HCT116 (cell line): ENCODE measurements at regions not wholly inside any gene's neighbourhood (a gene's known extent, or its start where the extent isn't known, plus 50 kb on each side); places are given as distances from the start of the nearest gene placed in this dataset.

ENCODE experiments used
- ATAC-seq: fragments of 200-7000 bp; cut with Tn5 transposase; 2 replicates; pipeline ENCODE4 v1.9.1; 2020; ENCODE audit warnings: mild to moderate bottlenecking, moderate library complexity
- BruUV-seq: library from RNA; stranded (reverse); fragments of 400-500 nt; replicated peaks from 2 replicates; lab custom pipeline; 2021; lab: Mats Ljungman, UMichigan
- CTCF ChIA-PET: fragments of 300-600 bp; sonication (Branson Sonifier 250); formaldehyde crosslinking; loops from one replicate; lab custom pipeline; 2021; ENCODE audit warnings: antibody characterized with exemption; lab: Charles Lee
- POLR2A ChIA-PET: fragments of 300-600, 350-600 bp; sonication (Branson Sonifier 250); formaldehyde crosslinking; loops from one replicate; lab custom pipeline; 2021; ENCODE audit warnings: antibody characterized with exemption; lab: Charles Lee
- RAD21 ChIA-PET, 2 experiments: fragments of 300-600 bp; sonication (Branson Sonifier 250); formaldehyde crosslinking; loops; one replicate each; lab custom pipeline; 2023; ENCODE audit warnings: low total read pairs in 2 of 2; ENCODE audit not compliant: uncharacterized antibody in 2 of 2, unreplicated experiment in 2 of 2, low non-redundant PET in 1 of 2; lab: Charles Lee
- DNase-seq: peaks from one replicate; pipeline ENCODE4 v3.0.0-alpha.2; 2010; ENCODE audit warnings: low read depth, low spot score
- H2AFZ ChIP-seq: fragments of 200-600 bp; shearing (Covaris generic), sonication (generic); 2 replicates; pipeline ENCODE4 v1.6.1; 2017; ENCODE audit warnings: low read depth, mixed run types, mixed read lengths, antibody characterized with exemption, low read length; ENCODE audit not compliant: poor library complexity, severe bottlenecking
- H3K27ac ChIP-seq: 2 replicates; pipeline ENCODE4 v1.5.1; 2012; ENCODE audit warnings: low read depth, low read length
- H3K27me3 ChIP-seq: fragments of 200-600 bp; sonication (generic); 2 replicates; pipeline ENCODE4 v1.6.1; 2016; ENCODE audit warnings: mixed run types, low read length, mixed read lengths; ENCODE audit not compliant: insufficient read depth
- H3K36me3 ChIP-seq, 2 experiments: fragments of 200-500 bp in 1 of 2; fragments of 200-600 bp in 1 of 2; sonication (Bioruptor generic) in 1 of 2; sonication (generic) in 1 of 2; 2 replicates each; pipeline versions ENCODE4 v1.5.1 to v1.6.1; 2014 to 2016; ENCODE audit warnings: low read length in 2 of 2, inconsistent platforms in 1 of 2, mixed read lengths in 1 of 2, mixed run types in 1 of 2; ENCODE audit not compliant: insufficient read depth in 2 of 2, control insufficient read depth in 1 of 2
- H3K4me1 ChIP-seq, 2 experiments: fragments of 200-600 bp in 1 of 2; sonication (generic) in 1 of 2; 2 replicates each; pipeline versions ENCODE4 v1.5.1 to v1.6.1; 2012 to 2017; ENCODE audit warnings: low read length in 2 of 2, inconsistent platforms in 1 of 2, mild to moderate bottlenecking in 1 of 2, mixed read lengths in 1 of 2, mixed run types in 1 of 2, moderate library complexity in 1 of 2; ENCODE audit not compliant: insufficient read depth in 2 of 2, control insufficient read depth in 1 of 2
- H3K4me2 ChIP-seq: fragments of 200-600 bp; sonication (generic); 2 replicates; pipeline ENCODE4 v1.6.1; 2017; ENCODE audit warnings: mixed run types, low read length, mixed read lengths
- H3K4me3 ChIP-seq, 2 experiments: fragments of 200-600 bp in 1 of 2; sonication (generic) in 1 of 2; replicated peaks in 1 of 2; 2 replicates each; pipeline ENCODE4 v1.5.1; 2011 to 2016; ENCODE audit warnings: low read length in 2 of 2, control low read depth in 1 of 2, low read depth in 1 of 2, mild to moderate bottlenecking in 1 of 2, mixed read lengths in 1 of 2, mixed run types in 1 of 2
- H3K79me2 ChIP-seq: fragments of 200-600 bp; sonication (generic); 2 replicates; pipeline ENCODE4 v1.6.1; 2017; ENCODE audit warnings: mild to moderate bottlenecking, mixed run types, low read length, moderate library complexity, mixed read lengths; ENCODE audit not compliant: insufficient read depth
- H3K9ac ChIP-seq: fragments of 200-600 bp; sonication (generic); 2 replicates; pipeline ENCODE4 v1.6.1; 2016; ENCODE audit warnings: low read length, mixed read lengths
- H3K9me2 ChIP-seq: fragments of 200-600 bp; sonication (generic), shearing (Covaris generic); 2 replicates; pipeline ENCODE4 v1.6.1; 2017; ENCODE audit warnings: mixed run types, mild to moderate bottlenecking, moderate library complexity; ENCODE audit not compliant: insufficient read depth
- H3K9me3 ChIP-seq, 2 experiments: fragments of 200-500 bp in 1 of 2; fragments of 200-600 bp in 1 of 2; sonication (Bioruptor generic) in 1 of 2; sonication (generic) in 1 of 2; 2 replicates each; pipeline ENCODE4 v1.6.1; 2014 to 2017; ENCODE audit warnings: low read length in 2 of 2, mixed read lengths in 2 of 2, inconsistent platforms in 1 of 2, low read depth in 1 of 2, mild to moderate bottlenecking in 1 of 2, mixed run types in 1 of 2, moderate library complexity in 1 of 2; ENCODE audit not compliant: control insufficient read depth in 1 of 2, insufficient read depth in 1 of 2
- H4K20me1 ChIP-seq: fragments of 200-600 bp; sonication (generic), shearing (Covaris generic); 2 replicates; pipeline ENCODE4 v1.6.1; 2017; ENCODE audit warnings: mixed run types, mild to moderate bottlenecking, moderate library complexity; ENCODE audit not compliant: insufficient read depth
- ATF3 ChIP-seq: IDR thresholded peaks from 2 replicates; pipeline ENCODE4 v1.6.1; 2012
- CBX3 ChIP-seq: IDR thresholded peaks from 2 replicates; pipeline ENCODE4 v1.6.1; 2012; ENCODE audit warnings: low read depth
- CEBPB ChIP-seq: IDR thresholded peaks from 2 replicates; pipeline ENCODE4 v1.6.1; 2012; ENCODE audit warnings: low read depth
- CTCF ChIP-seq, 3 experiments: fragments of 200-600 bp in 1 of 3; sonication (generic) in 1 of 3; IDR thresholded peaks in 2 of 3; conservative IDR thresholded peaks in 1 of 3; 2 replicates each; pipeline ENCODE4 v1.5.1; 2012 to 2017; ENCODE audit warnings: low read depth in 2 of 3, low read length in 2 of 3, antibody characterized with exemption in 1 of 3, borderline replicate concordance in 1 of 3, control low read depth in 1 of 3, mild to moderate bottlenecking in 1 of 3, mixed read lengths in 1 of 3, mixed run types in 1 of 3, moderate library complexity in 1 of 3; ENCODE audit not compliant: insufficient read depth in 1 of 3
- ELF1 ChIP-seq: IDR thresholded peaks from 2 replicates; pipeline ENCODE4 v1.6.1; 2012; ENCODE audit warnings: low read depth, borderline replicate concordance
- EZH2phosphoT487 ChIP-seq: fragments of 200-600 bp; IDR thresholded peaks from 2 replicates; pipeline ENCODE4 v1.6.1; 2018; ENCODE audit warnings: antibody characterized with exemption, borderline replicate concordance
- FOSL1 ChIP-seq: IDR thresholded peaks from 2 replicates; pipeline ENCODE4 v1.6.1; 2012; ENCODE audit warnings: low read depth
- JUND ChIP-seq: IDR thresholded peaks from 2 replicates; pipeline ENCODE4 v1.6.1; 2012
- POLR2A ChIP-seq: IDR thresholded peaks from 2 replicates; pipeline ENCODE4 v1.7.0; 2011; ENCODE audit warnings: borderline replicate concordance; ENCODE audit not compliant: insufficient read depth, insufficient read length; ENCODE audit errors: extremely low read depth
- POLR2AphosphoS5 ChIP-seq: IDR thresholded peaks from 2 replicates; pipeline ENCODE4 v1.6.1; 2011; ENCODE audit warnings: mild to moderate bottlenecking, low read depth, low read length, moderate library complexity
- SIN3A ChIP-seq: IDR thresholded peaks from 2 replicates; pipeline ENCODE4 v1.6.1; 2012; ENCODE audit warnings: low read depth
- SP1 ChIP-seq: IDR thresholded peaks from 2 replicates; pipeline ENCODE4 v1.6.1; 2012; ENCODE audit warnings: low read depth
- SRF ChIP-seq: IDR thresholded peaks from 2 replicates; pipeline ENCODE4 v1.6.1; 2012; ENCODE audit warnings: low read depth
- TCF7L2 ChIP-seq: IDR thresholded peaks from 2 replicates; pipeline ENCODE4 v1.7.0; 2011; ENCODE audit warnings: borderline replicate concordance, inconsistent platforms; ENCODE audit not compliant: insufficient read depth, insufficient read length; ENCODE audit errors: extremely low read depth
- YY1 ChIP-seq: IDR thresholded peaks from 2 replicates; pipeline ENCODE4 v1.6.1; 2011; ENCODE audit warnings: low read length, low read depth, moderate library complexity, mild to moderate bottlenecking; ENCODE audit not compliant: insufficient replicate concordance; ENCODE audit errors: extremely low read depth
- ZBTB33 ChIP-seq: IDR thresholded peaks from 2 replicates; pipeline ENCODE4 v1.6.1; 2011; ENCODE audit warnings: mild to moderate bottlenecking, low read length, moderate library complexity; ENCODE audit not compliant: insufficient replicate concordance; ENCODE audit errors: extremely low read depth
- ZFX ChIP-seq: fragments of 450-650 bp; IDR thresholded peaks from 2 replicates; pipeline ENCODE4 v1.6.1; 2017
- ZNF274 ChIP-seq: fragments of 200-500 bp; sonication (Bioruptor generic); IDR thresholded peaks from 2 replicates; pipeline ENCODE4 v1.6.1; 2014; ENCODE audit warnings: mild to moderate bottlenecking, low read depth, low read length, inconsistent platforms
- intact Hi-C: fragments of 100-400 bp; cut with micrococcal nuclease; formaldehyde crosslinking; loops from 2 replicates; pipeline ENCODE4 v1.10.0; 2022
- TF ChIP-seq, protein P1 (sequence below): IDR thresholded peaks from 2 replicates; pipeline ENCODE4 v1.6.1; 2012

GRCh38 chr9:126556560-126557250, 57.0 kb upstream of the LMX1B start:
- no peak for TF ChIP-seq ZNF274
- TF ChIP-seq, protein P1, sequence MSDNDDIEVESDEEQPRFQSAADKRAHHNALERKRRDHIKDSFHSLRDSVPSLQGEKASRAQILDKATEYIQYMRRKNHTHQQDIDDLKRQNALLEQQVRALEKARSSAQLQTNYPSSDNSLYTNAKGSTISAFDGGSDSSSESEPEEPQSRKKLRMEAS: no peak
- no peak for TF ChIP-seq JUND
- no peak for TF ChIP-seq ZBTB33
- no peak for TF ChIP-seq POLR2A
- no peak for TF ChIP-seq CTCF (IDR thresholded peaks at IDR 0.05 in 2 of 3, conservative IDR thresholded peaks at IDR 0.05 in 1 of 3; ENCODE audit: borderline replicate concordance in 1 of 3, insufficient read depth in 1 of 3, low read depth in 2 of 3, low read length in 2 of 3)
- TF ChIP-seq SP1: no peak
- TF ChIP-seq CEBPB: no peak
- TF ChIP-seq CBX3: no peak
- no peak for TF ChIP-seq ELF1
- TF ChIP-seq TCF7L2: no peak
- TF ChIP-seq SIN3A: no peak
- no peak for TF ChIP-seq YY1
- TF ChIP-seq SRF: no peak
- TF ChIP-seq EZH2phosphoT487: no peak
- TF ChIP-seq ATF3: no peak
- no peak for TF ChIP-seq POLR2AphosphoS5
- no peak for TF ChIP-seq ZFX
- TF ChIP-seq FOSL1: no peak
- Histone ChIP-seq H3K36me3 (no peaks in the 10 kb centered on the region), H3K9ac (no peak overlapping the region), H3K9me3 (no peaks in the 10 kb centered on the region), H3K27me3 (peaks cover 19% of the 10 kb centered on the region), H3K79me2 (no peaks in the 10 kb centered on the region), H3K4me2 (no peak overlapping the region), H3K4me3 (no peak overlapping the region), H3K27ac (no peak overlapping the region), H3K9me2 (no peaks in the 10 kb centered on the region), H4K20me1 (no peaks in the 10 kb centered on the region), H2AFZ (no peak overlapping the region), H3K4me1 (no peaks in the 10 kb centered on the region)
- ChIA-PET POLR2A (no interaction called here), CTCF (interaction anchor here (1.3 to 5.9 kb wide), 4 partner anchors 12 to 225 kb away, joined by 6 to 84 read pairs (median 8); no protein-coding TSS in a partner anchor), RAD21 (no interaction called here)
- BruUV-seq: no TSS peak
- intact Hi-C loops: loop anchor here (5.0 kb wide), 2 partner anchors 39 to 226 kb away; no protein-coding TSS in a partner anchor
- ATAC-seq: no peak
- no peak for DNase-seq
